Testis (tissue), 2 donors: ENCODE measurements at regions not wholly inside any gene's neighbourhood (a gene's known extent, or its start where the extent isn't known, plus 50 kb on each side); places are given as distances from the start of the nearest gene placed in this dataset.

ENCODE experiments used
- DNase-seq: peaks from one replicate; pipeline ENCODE4 v3.0.0-alpha.2; 2019
- H3K27ac ChIP-seq, 2 donors: fragments of 200-600 bp; sonication (generic); one replicate each; pipeline ENCODE4 v1.5.1; 2019
- H3K27me3 ChIP-seq: fragments of 200-600 bp; sonication (generic); one replicate; pipeline ENCODE4 v1.5.1; 2019
- H3K36me3 ChIP-seq: fragments of 200-600 bp; sonication (generic); one replicate; pipeline ENCODE4 v1.5.1; 2017; ENCODE audit warnings: low read depth; ENCODE audit errors: missing control alignments
- H3K4me1 ChIP-seq: fragments of 200-600 bp; sonication (generic); one replicate; pipeline ENCODE4 v1.5.1; 2019
- H3K4me3 ChIP-seq, 2 donors: fragments of 200-600 bp; sonication (generic); one replicate each; pipeline ENCODE4 v1.5.1; 2017 to 2019
- H3K9me3 ChIP-seq: fragments of 200-600 bp; sonication (generic); one replicate; pipeline ENCODE4 v1.5.1; 2017
- CTCF ChIP-seq, 3 experiments: fragments of 450-650 bp in 2 of 3; fragments of 200-600 bp in 1 of 3; sonication (generic) in 1 of 3; IDR thresholded peaks; one replicate each; pipeline ENCODE4 v1.5.1; 2016 to 2019; ENCODE audit warnings: antibody characterized with exemption in 3 of 3, mild to moderate bottlenecking in 2 of 3, moderate library complexity in 1 of 3
- POLR2A ChIP-seq: fragments of 450-650 bp; IDR thresholded peaks from one replicate; pipeline ENCODE4 v1.6.1; 2017; ENCODE audit warnings: antibody characterized with exemption, mild to moderate bottlenecking, moderate library complexity
- WGBS, 2 donors: methylation state at CpG; one replicate each; pipeline ENCODE4 v1.1.5; 2018; 5-methylcytosine and 5-hydroxymethylcytosine counted together
- intact Hi-C: fragments of 100-400 bp; cut with DNase I; formaldehyde crosslinking; loops from one replicate; pipeline ENCODE4 v1.15.1; 2023; ENCODE audit warnings: low total_unique reads

DNA sequence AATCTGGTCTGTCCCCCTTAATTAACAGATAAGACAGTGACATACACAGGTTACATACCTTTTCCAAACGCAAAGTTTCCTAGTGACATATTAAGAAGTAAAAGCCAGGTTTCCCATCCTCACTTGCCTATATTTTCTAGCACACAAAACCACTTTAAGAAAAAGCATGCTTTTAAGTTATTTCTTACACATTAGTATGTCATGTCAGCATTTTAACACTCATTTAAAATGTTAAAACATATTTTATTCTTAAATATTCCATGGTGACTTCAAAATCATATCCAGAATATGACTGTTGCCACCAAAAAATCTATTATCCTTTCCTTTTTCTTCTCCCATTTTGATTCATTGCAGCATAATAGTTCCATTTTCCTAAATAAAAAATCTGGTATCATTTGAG lies 1830.2 kb downstream of the STIM2 start:
- no peak overlapping the region for H3K4me3 ChIP-seq
- TF ChIP-seq CTCF (IDR thresholded peaks at IDR 0.05) (no peak), POLR2A (no peak)
- H3K27me3 ChIP-seq, result no peaks in the 10 kb centered on the region
- H3K27ac ChIP-seq, result no peak overlapping the region
- no peaks in the 10 kb centered on the region for H3K4me1 ChIP-seq
- no peaks in the 10 kb centered on the region for H3K9me3 ChIP-seq
- DNase-seq, result no peak
- intact Hi-C loops, result no loop called here
- H3K36me3 ChIP-seq, result no peaks in the 10 kb centered on the region
- WGBS, 2 donors, result 86 to 92% methylated on average over 1 of the region's 1 CpG

- no peak for DNase-seq
These were observed 1841.9 kb downstream of the STIM2 start for GRCh38 chr4:28702571-28702970.

GRCh38 chr4:28709891-28710290 lies 1849.2 kb downstream of the STIM2 start:
- DNase-seq, result no peak
- Histone ChIP-seq H3K27ac (no peak overlapping the region), H3K9me3 (no peaks in the 10 kb centered on the region), H3K27me3 (no peaks in the 10 kb centered on the region), H3K4me3 (no peak overlapping the region), H3K36me3 (no peaks in the 10 kb centered on the region), H3K4me1 (no peaks in the 10 kb centered on the region)
- intact Hi-C loops, result no loop called here
- TF ChIP-seq CTCF (IDR thresholded peaks at IDR 0.05), result no peak
- no peak for TF ChIP-seq POLR2A
- WGBS, 2 donors, result 54 to 66% methylated on average over 3 of the region's 3 CpGs

More at GRCh38 chr4:28702571-28702970, 1841.9 kb downstream of the STIM2 start:
- intact Hi-C loops, result no loop called here
- H3K4me3 ChIP-seq, result no peak overlapping the region
- 86 to 87% methylated on average over 4 of the region's 4 CpGs for WGBS, 2 donors
- no peaks in the 10 kb centered on the region for H3K9me3 ChIP-seq
- H3K27me3 ChIP-seq, result no peaks in the 10 kb centered on the region
- H3K4me1 ChIP-seq, result no peaks in the 10 kb centered on the region
- no peak overlapping the region for H3K27ac ChIP-seq
- H3K36me3 ChIP-seq, result no peaks in the 10 kb centered on the region
- TF ChIP-seq CTCF (IDR thresholded peaks at IDR 0.05) (no peak), POLR2A (no peak)

DNA sequence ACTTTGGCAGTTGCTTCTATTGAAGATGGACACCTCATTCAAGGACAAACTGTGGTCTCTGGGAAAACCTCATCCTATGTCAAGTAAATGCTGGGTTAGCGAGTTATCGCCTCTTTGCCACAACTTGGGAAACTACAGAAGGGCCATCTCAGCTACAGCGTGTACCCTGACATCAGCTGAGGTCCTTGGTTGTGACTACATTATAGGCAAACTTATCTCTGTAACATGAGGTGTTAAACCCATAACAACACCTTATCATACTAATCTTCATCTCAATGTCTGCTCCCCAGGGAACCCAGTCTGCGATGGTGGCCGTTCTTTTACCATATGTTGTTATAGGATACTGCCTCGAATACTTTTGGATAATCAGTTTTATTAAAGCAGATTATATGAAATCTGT lies 1862.7 kb downstream of the STIM2 start:
- TF ChIP-seq CTCF (IDR thresholded peaks at IDR 0.05), result no peak
- no peak for TF ChIP-seq POLR2A

GRCh38 chr4:28724239-28724638 lies 1863.6 kb downstream of the STIM2 start:
- DNase-seq, result no peak
- Histone ChIP-seq H3K4me1 (no peaks in the 10 kb centered on the region), H3K36me3 (no peaks in the 10 kb centered on the region), H3K27me3 (no peaks in the 10 kb centered on the region), H3K4me3 (no peak overlapping the region), H3K9me3 (no peaks in the 10 kb centered on the region), H3K27ac (no peak overlapping the region)
- TF ChIP-seq CTCF (IDR thresholded peaks at IDR 0.05) (no peak), POLR2A (no peak)
- WGBS, 2 donors, result 95 to 98% methylated on average over 1 of the region's 1 CpG
- intact Hi-C loops, result no loop called here

More for the DNA sequence above, 1862.7 kb downstream of the STIM2 start:
- no peaks in the 10 kb centered on the region for H3K9me3 ChIP-seq
- DNase-seq, result no peak
- no peak overlapping the region for H3K4me3 ChIP-seq
- no peaks in the 10 kb centered on the region for H3K4me1 ChIP-seq
- no peaks in the 10 kb centered on the region for H3K27me3 ChIP-seq
- intact Hi-C loops, result no loop called here
- no peak overlapping the region for H3K27ac ChIP-seq
- H3K36me3 ChIP-seq, result no peaks in the 10 kb centered on the region
- WGBS, 2 donors, result 62 to 63% methylated on average over 6 of the region's 6 CpGs
